OCI-LY1 (cell line): ENCODE measurements at regions not wholly inside any gene's neighbourhood (a gene's known extent, or its start where the extent isn't known, plus 50 kb on each side); places are given as distances from the start of the nearest gene placed in this dataset.

Experiments
- H2AFZ ChIP-seq: fragments of 200-600 bp; sonication (generic), shearing (Covaris generic); 2 replicates; pipeline ENCODE4 v1.6.0; 2014; ENCODE audit warnings: antibody characterized with exemption, mild to moderate bottlenecking, low read length
- H3F3A ChIP-seq: fragments of 200-600 bp; sonication (generic), shearing (Covaris generic); 2 replicates; pipeline ENCODE4 v1.6.0; 2014; ENCODE audit warnings: mild to moderate bottlenecking, antibody characterized with exemption, low read length, moderate library complexity; ENCODE audit not compliant: insufficient read depth
- H3K27ac ChIP-seq: fragments of 200-600 bp; sonication (generic); 2 replicates; pipeline ENCODE4 v1.5.1; 2014; ENCODE audit warnings: low read length, mixed run types, mild to moderate bottlenecking, low read depth; ENCODE audit not compliant: poor library complexity, severe bottlenecking
- H3K27me3 ChIP-seq: fragments of 200-600 bp; sonication (generic); 2 replicates; pipeline ENCODE4 v1.6.0; 2014; ENCODE audit warnings: antibody characterized with exemption, mild to moderate bottlenecking, low read length, moderate library complexity; ENCODE audit not compliant: insufficient read depth
- H3K36me3 ChIP-seq: fragments of 200-600 bp; sonication (generic); 2 replicates; pipeline ENCODE4 v1.6.1; 2014; ENCODE audit warnings: mild to moderate bottlenecking, antibody characterized with exemption, low read length, moderate library complexity, mixed read lengths; ENCODE audit not compliant: insufficient read depth
- H3K4me1 ChIP-seq: fragments of 200-600 bp; sonication (generic); 2 replicates; pipeline ENCODE4 v1.5.1; 2014; ENCODE audit warnings: mild to moderate bottlenecking, low read length, moderate library complexity; ENCODE audit not compliant: insufficient read depth, severe bottlenecking
- H3K4me2 ChIP-seq: fragments of 200-600 bp; sonication (generic), shearing (Covaris generic); 2 replicates; pipeline ENCODE4 v1.6.1; 2014; ENCODE audit warnings: low read length
- H3K4me3 ChIP-seq: fragments of 200-600 bp; sonication (generic); 2 replicates; pipeline ENCODE4 v1.5.1; 2014; ENCODE audit warnings: low read length, low read depth, mild to moderate bottlenecking, mixed read lengths; ENCODE audit not compliant: poor library complexity, severe bottlenecking
- H3K79me2 ChIP-seq: fragments of 200-600 bp; shearing (Covaris generic); 2 replicates; pipeline ENCODE4 v1.6.1; 2016; ENCODE audit warnings: mixed run types, low read length, mixed read lengths; ENCODE audit not compliant: insufficient read depth
- H3K9ac ChIP-seq: fragments of 200-600 bp; sonication (generic), shearing (Covaris generic); 2 replicates; pipeline ENCODE4 v1.6.1; 2014; ENCODE audit warnings: mild to moderate bottlenecking, low read length, mixed read lengths
- H3K9me2 ChIP-seq: fragments of 200-600 bp; sonication (generic), shearing (Covaris generic); 2 replicates; pipeline ENCODE4 v1.6.1; 2014; ENCODE audit warnings: low read depth, mild to moderate bottlenecking, low read length, mixed read lengths
- H3K9me3 ChIP-seq: fragments of 200-600 bp; shearing (Covaris generic); 2 replicates; pipeline ENCODE4 v1.6.1; 2014; ENCODE audit warnings: low read length, mixed read lengths
- H4K20me1 ChIP-seq: fragments of 200-600 bp; sonication (generic), shearing (Covaris generic); 2 replicates; pipeline ENCODE4 v1.6.0; 2016; ENCODE audit warnings: mild to moderate bottlenecking, low read length; ENCODE audit not compliant: insufficient read depth
- EZH2 ChIP-seq: fragments of 200-600 bp; sonication (generic), shearing (Covaris generic); IDR thresholded peaks from 2 replicates; pipeline ENCODE4 v1.8.0; 2017; ENCODE audit warnings: borderline replicate concordance, mixed run types, mild to moderate bottlenecking, antibody characterized with exemption, low read length, moderate library complexity, mixed read lengths
- TF ChIP-seq, protein P1 (sequence below): fragments of 200-600 bp; sonication (generic), shearing (Covaris generic); IDR thresholded peaks from 2 replicates; pipeline ENCODE4 v1.5.1; 2017; ENCODE audit warnings: mild to moderate bottlenecking, antibody characterized with exemption, low read length, moderate library complexity, mixed read lengths

DNA sequence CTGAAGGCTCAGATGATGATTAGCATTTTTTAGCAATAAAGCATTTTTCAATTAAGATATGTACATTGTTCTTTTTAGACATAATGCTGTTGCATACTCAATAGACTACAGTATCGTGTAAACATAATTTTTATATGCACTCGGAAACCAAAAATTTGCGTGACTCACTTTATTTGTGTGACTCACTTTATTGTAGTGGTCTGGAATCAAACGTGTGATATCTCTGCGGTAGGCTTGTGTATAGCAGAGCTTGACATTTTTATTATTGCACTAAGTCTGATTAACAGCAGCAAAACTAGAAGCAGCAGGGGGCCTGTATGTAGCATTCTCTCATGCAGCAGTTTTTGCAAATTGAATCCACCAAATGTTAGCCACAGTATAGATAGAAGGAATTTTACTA lies 119.1 kb upstream of the PRDX4 start:
- Histone ChIP-seq H4K20me1 (no peaks in the 10 kb centered on the region), H3K9ac (no peak overlapping the region), H3K36me3 (no peaks in the 10 kb centered on the region), H3F3A (no peaks in the 10 kb centered on the region), H2AFZ (no peak overlapping the region), H3K9me2 (no peaks in the 10 kb centered on the region), H3K4me1 (no peaks in the 10 kb centered on the region), H3K27me3 (no peaks in the 10 kb centered on the region), H3K9me3 (no peaks in the 10 kb centered on the region), H3K4me3 (no peak overlapping the region), H3K27ac (no peak overlapping the region), H3K79me2 (no peaks in the 10 kb centered on the region), H3K4me2 (no peak overlapping the region)
- TF ChIP-seq, protein P1, sequence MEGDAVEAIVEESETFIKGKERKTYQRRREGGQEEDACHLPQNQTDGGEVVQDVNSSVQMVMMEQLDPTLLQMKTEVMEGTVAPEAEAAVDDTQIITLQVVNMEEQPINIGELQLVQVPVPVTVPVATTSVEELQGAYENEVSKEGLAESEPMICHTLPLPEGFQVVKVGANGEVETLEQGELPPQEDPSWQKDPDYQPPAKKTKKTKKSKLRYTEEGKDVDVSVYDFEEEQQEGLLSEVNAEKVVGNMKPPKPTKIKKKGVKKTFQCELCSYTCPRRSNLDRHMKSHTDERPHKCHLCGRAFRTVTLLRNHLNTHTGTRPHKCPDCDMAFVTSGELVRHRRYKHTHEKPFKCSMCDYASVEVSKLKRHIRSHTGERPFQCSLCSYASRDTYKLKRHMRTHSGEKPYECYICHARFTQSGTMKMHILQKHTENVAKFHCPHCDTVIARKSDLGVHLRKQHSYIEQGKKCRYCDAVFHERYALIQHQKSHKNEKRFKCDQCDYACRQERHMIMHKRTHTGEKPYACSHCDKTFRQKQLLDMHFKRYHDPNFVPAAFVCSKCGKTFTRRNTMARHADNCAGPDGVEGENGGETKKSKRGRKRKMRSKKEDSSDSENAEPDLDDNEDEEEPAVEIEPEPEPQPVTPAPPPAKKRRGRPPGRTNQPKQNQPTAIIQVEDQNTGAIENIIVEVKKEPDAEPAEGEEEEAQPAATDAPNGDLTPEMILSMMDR, result no peak
- TF ChIP-seq EZH2, result no peak

DNA sequence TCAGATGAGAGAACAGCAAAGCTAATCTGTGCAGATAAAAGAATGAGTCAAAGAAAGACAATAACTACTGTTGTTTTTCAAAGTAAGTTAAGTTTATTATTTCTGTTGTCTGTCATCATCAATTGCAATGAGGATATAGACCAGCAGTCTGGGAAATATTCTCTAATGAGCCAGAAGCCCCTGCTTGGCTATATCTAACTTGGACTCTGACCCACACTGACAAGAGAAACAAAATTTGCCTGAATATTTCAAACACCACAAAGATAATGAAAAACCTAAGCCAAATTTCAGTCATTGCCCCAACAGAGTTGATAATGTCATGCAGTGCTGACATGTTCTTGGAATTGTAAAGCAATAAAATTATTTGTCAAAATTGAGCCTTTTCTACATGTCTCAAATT lies 115.0 kb upstream of the PRDX4 start:
- H3K27me3 ChIP-seq, result no peaks in the 10 kb centered on the region
- H3K9ac ChIP-seq, result no peak overlapping the region
- no peaks in the 10 kb centered on the region for H3K9me2 ChIP-seq
- no peaks in the 10 kb centered on the region for H3F3A ChIP-seq
- H2AFZ ChIP-seq, result no peak overlapping the region
- no peaks in the 10 kb centered on the region for H3K4me1 ChIP-seq
- no peaks in the 10 kb centered on the region for H4K20me1 ChIP-seq
- no peaks in the 10 kb centered on the region for H3K9me3 ChIP-seq
- H3K4me2 ChIP-seq, result no peak overlapping the region
- TF ChIP-seq EZH2, result no peak
- TF ChIP-seq, protein P1, result no peak
- H3K4me3 ChIP-seq, result no peak overlapping the region
- H3K79me2 ChIP-seq, result no peaks in the 10 kb centered on the region
- H3K27ac ChIP-seq, result no peak overlapping the region
- no peaks in the 10 kb centered on the region for H3K36me3 ChIP-seq

DNA sequence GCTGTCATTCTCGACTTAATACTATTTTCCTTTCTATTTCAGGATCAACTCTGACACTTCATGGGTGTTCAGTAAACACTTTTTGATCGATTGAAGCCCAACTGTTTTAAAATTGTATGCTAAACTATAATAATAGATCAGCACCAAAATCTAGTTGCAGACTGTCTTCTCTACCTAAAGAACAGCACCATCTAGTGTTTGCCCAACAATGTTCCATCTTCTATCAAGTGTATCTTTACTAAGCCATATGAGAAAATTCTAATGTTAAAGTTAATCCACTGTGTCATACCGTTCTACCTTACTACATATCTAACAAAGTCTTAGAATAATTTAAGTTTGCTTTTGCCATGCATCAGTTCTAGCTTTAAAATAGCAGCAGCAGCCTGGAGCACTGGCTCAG lies 113.0 kb upstream of the PRDX4 start:
- H3K4me2 ChIP-seq, result no peak overlapping the region
- H3K27me3 ChIP-seq, result no peaks in the 10 kb centered on the region
- no peaks in the 10 kb centered on the region for H3K79me2 ChIP-seq
- no peak overlapping the region for H3K4me3 ChIP-seq
- no peaks in the 10 kb centered on the region for H4K20me1 ChIP-seq
- no peaks in the 10 kb centered on the region for H3K4me1 ChIP-seq
- no peaks in the 10 kb centered on the region for H3K9me2 ChIP-seq
- no peak overlapping the region for H3K9ac ChIP-seq
- no peaks in the 10 kb centered on the region for H3K9me3 ChIP-seq
- H3F3A ChIP-seq, result no peaks in the 10 kb centered on the region
- no peak overlapping the region for H3K27ac ChIP-seq
- no peak overlapping the region for H2AFZ ChIP-seq
- H3K36me3 ChIP-seq, result no peaks in the 10 kb centered on the region
- TF ChIP-seq, protein P1, result peak; percentile 52
- no peak for TF ChIP-seq EZH2
